ENCODE measurements at regions not wholly inside any gene's neighbourhood (a gene's known extent, or its start where the extent isn't known, plus 50 kb on each side); places are given as distances from the start of the nearest gene placed in this dataset.
"Not testable (repeated sequence)": the region's sequence is repeated elsewhere in the genome, so short reads cannot be mapped to it uniquely, and the experiment has no call there.

- Histone ChIP-seq H3K4me3 (ENCODE audit: low read depth in 1 of 3, low read length in 3 of 3) (no peak overlapping the region), H3K9me3 (ENCODE audit: control insufficient read depth in 4 of 4, low read length in 3 of 4) (no peaks in the 10 kb centered on the region), H3K27me3 (ENCODE audit: control insufficient read depth in 4 of 4, insufficient read depth in 4 of 4, low read length in 3 of 4) (no peaks in the 10 kb centered on the region), H3K36me3 (ENCODE audit: control insufficient read depth in 4 of 4, insufficient read depth in 3 of 4, low read depth in 1 of 4, low read length in 3 of 4) (no peaks in the 10 kb centered on the region), H3K9ac (ENCODE audit: low read depth in 1 of 2, low read length in 2 of 2) (no peak overlapping the region), H3K4me1 (ENCODE audit: control insufficient read depth in 4 of 4, insufficient read depth in 4 of 4, low read length in 3 of 4) (no peaks in the 10 kb centered on the region), H3K27ac (ENCODE audit: low read depth in 1 of 2, low read length in 2 of 2) (no peak overlapping the region)
- 27% methylated on average over 3 of the region's 3 CpGs for whole genome bisulfite sequencing
- TF ChIP-seq MAX (IDR thresholded peaks at IDR 0.05): no peak
- DNase-seq (ENCODE audit: low spot score): no peak
These were observed 143.2 kb downstream of the SLITRK5 start for GRCh38 chr13:87814403-87814802.

- H3K4me1 ChIP-seq (ENCODE audit: control insufficient read depth in 4 of 4, insufficient read depth in 4 of 4, low read length in 3 of 4): no peaks in the 10 kb centered on the region
- no peak overlapping the region for H3K9ac ChIP-seq (ENCODE audit: low read depth in 1 of 2, low read length in 2 of 2)
- H3K4me3 ChIP-seq (ENCODE audit: low read depth in 1 of 3, low read length in 3 of 3): no peak overlapping the region
- DNase-seq (ENCODE audit: low spot score): no peak
- H3K27ac ChIP-seq (ENCODE audit: low read depth in 1 of 2, low read length in 2 of 2): no peak overlapping the region
- no peaks in the 10 kb centered on the region for H3K9me3 ChIP-seq (ENCODE audit: control insufficient read depth in 4 of 4, low read length in 3 of 4)
- no peaks in the 10 kb centered on the region for H3K27me3 ChIP-seq (ENCODE audit: control insufficient read depth in 4 of 4, insufficient read depth in 4 of 4, low read length in 3 of 4)
- TF ChIP-seq ZBTB33 (IDR thresholded peaks at IDR 0.05) (no peak), EGR1 (IDR thresholded peaks at IDR 0.05; ENCODE audit: low read depth in 2 of 2) (no peak), YY1 (IDR thresholded peaks at IDR 0.05) (no peak)
- no peaks in the 10 kb centered on the region for H3K36me3 ChIP-seq (ENCODE audit: control insufficient read depth in 4 of 4, insufficient read depth in 3 of 4, low read depth in 1 of 4, low read length in 3 of 4)
- WGBS: 13% methylated on average over 1 of the region's 1 CpG
These were observed 149.1 kb downstream of the SLITRK5 start for GRCh38 chr13:87820241-87820640.

- 66% methylated on average over 4 of the region's 4 CpGs for WGBS
- no peak for DNase-seq (ENCODE audit: low spot score)
- Histone ChIP-seq H3K4me1 (ENCODE audit: control insufficient read depth in 4 of 4, insufficient read depth in 4 of 4, low read length in 3 of 4) (no peaks in the 10 kb centered on the region), H3K9me3 (ENCODE audit: control insufficient read depth in 4 of 4, low read length in 3 of 4) (no peaks in the 10 kb centered on the region), H3K4me3 (ENCODE audit: low read depth in 1 of 3, low read length in 3 of 3) (no peak overlapping the region), H3K27me3 (ENCODE audit: control insufficient read depth in 4 of 4, insufficient read depth in 4 of 4, low read length in 3 of 4) (no peaks in the 10 kb centered on the region), H3K9ac (ENCODE audit: low read depth in 1 of 2, low read length in 2 of 2) (no peak overlapping the region), H3K27ac (ENCODE audit: low read depth in 1 of 2, low read length in 2 of 2) (no peak overlapping the region), H3K36me3 (ENCODE audit: control insufficient read depth in 4 of 4, insufficient read depth in 3 of 4, low read depth in 1 of 4, low read length in 3 of 4) (no peaks in the 10 kb centered on the region)
- TF ChIP-seq FOXA1 (IDR thresholded peaks at IDR 0.05): no peak
- TF ChIP-seq TAF1 (conservative IDR thresholded peaks at IDR 0.05): no peak
- TF ChIP-seq REST (IDR thresholded peaks at IDR 0.05): no peak
These were observed 150.3 kb downstream of the SLITRK5 start for GRCh38 chr13:87821512-87821911.

GRCh38 chr13:87826301-87826700, 155.1 kb downstream of the SLITRK5 start:
- not testable (repeated sequence) for H3K9me3 ChIP-seq (ENCODE audit: control insufficient read depth in 4 of 4, low read length in 3 of 4); H3K36me3 ChIP-seq (ENCODE audit: control insufficient read depth in 4 of 4, insufficient read depth in 3 of 4, low read depth in 1 of 4, low read length in 3 of 4); H3K4me3 ChIP-seq (ENCODE audit: low read depth in 1 of 3, low read length in 3 of 3); H3K27me3 ChIP-seq (ENCODE audit: control insufficient read depth in 4 of 4, insufficient read depth in 4 of 4, low read length in 3 of 4); H3K27ac ChIP-seq (ENCODE audit: low read depth in 1 of 2, low read length in 2 of 2); H3K4me1 ChIP-seq (ENCODE audit: control insufficient read depth in 4 of 4, insufficient read depth in 4 of 4, low read length in 3 of 4); H3K9ac ChIP-seq (ENCODE audit: low read depth in 1 of 2, low read length in 2 of 2); DNase-seq (ENCODE audit: low spot score)
- WGBS: 50% methylated on average over 2 of the region's 2 CpGs

All from liver (tissue), 7 donors.